Upper lobe of left lung (tissue), 4 donors: ENCODE measurements at regions not wholly inside any gene's neighbourhood (a gene's known extent, or its start where the extent isn't known, plus 50 kb on each side); places are given as distances from the start of the nearest gene placed in this dataset.

Experiments used
- CTCF ChIP-seq, 6 experiments: fragments of 450-650 bp in 4 of 6; fragments of 200-600 bp in 2 of 6; sonication (generic) in 2 of 6; IDR thresholded peaks; one replicate each; pipeline ENCODE4 v1.5.1; 2016 to 2019; ENCODE audit warnings: antibody characterized with exemption in 6 of 6
- POLR2A ChIP-seq, 4 donors: fragments of 450-650 bp; IDR thresholded peaks; one replicate each; pipeline ENCODE4 v1.5.1; 2016 to 2017; ENCODE audit warnings: antibody characterized with exemption in 4 of 4, mild to moderate bottlenecking in 2 of 4

DNA sequence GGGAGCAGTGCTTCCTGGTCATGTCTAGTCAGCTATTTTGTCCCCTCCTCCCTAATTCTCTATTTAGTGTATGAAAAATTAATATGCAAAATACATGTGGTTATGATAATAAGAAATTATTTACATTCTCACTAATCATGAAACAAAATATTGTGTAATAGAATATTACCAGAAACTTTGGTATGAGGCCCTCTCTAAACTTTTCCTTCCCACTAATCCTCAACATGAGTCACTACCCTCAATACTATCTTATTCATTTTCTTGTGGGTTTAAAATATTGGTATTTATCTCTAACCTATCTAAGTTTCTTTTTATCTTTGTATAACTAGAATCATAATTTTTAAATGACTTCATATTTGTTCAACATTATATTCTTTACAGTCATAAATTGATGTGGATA is 545.9 kb upstream of the PTPRD start:
- TF ChIP-seq POLR2A (IDR thresholded peaks at IDR 0.05) (no peak), CTCF (IDR thresholded peaks at IDR 0.05) (no peak)
